ENCODE measurements at regions not wholly inside any gene's neighbourhood (a gene's known extent, or its start where the extent isn't known, plus 50 kb on each side); places are given as distances from the start of the nearest gene placed in this dataset.

GRCh38 chr5:8138884-8139283 lies 269.9 kb downstream of the MTRR start:
- no peak for DNase-seq (ENCODE audit: low read depth in 2 of 2)

DNA sequence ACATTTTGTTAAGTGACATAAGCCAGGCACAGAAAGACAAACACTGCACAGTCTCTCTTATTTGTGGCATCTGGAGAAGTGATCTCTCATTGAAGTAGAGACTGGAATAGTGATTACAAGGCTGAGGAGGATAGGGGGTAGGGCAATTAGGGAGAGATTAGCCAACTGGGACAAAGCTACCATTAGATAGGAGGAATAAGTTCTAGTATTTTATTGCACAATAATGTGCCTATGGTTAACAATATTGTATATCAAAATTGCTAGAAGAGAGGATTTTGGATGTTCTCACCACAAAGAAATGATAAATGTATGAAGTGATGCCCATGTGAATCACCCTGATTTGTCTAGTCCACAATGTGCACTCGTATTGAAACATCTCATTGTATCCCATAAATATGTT lies 281.8 kb downstream of the MTRR start:
- no peak for DNase-seq (ENCODE audit: low read depth in 2 of 2)

DNA sequence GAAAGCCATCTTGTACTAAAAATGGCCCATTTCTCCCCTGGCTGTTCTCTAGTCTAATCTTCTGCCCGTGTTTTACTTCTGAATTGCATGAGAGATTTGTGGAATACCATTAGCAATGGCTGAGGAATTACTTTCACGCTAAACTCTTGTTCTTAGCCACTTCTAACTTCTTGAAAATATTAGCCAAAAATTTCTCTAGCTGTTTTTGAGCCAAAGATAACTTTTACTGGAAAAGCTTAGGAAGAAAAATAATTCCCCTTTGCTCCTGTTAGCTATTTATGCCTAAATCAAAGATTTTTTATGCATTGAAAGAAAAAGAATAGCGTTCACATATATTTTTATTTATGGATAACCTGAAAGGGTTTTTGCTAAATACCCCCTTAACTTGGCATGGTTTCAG lies 287.8 kb downstream of the MTRR start:
- no peak for DNase-seq (ENCODE audit: low read depth in 2 of 2)

DNA sequence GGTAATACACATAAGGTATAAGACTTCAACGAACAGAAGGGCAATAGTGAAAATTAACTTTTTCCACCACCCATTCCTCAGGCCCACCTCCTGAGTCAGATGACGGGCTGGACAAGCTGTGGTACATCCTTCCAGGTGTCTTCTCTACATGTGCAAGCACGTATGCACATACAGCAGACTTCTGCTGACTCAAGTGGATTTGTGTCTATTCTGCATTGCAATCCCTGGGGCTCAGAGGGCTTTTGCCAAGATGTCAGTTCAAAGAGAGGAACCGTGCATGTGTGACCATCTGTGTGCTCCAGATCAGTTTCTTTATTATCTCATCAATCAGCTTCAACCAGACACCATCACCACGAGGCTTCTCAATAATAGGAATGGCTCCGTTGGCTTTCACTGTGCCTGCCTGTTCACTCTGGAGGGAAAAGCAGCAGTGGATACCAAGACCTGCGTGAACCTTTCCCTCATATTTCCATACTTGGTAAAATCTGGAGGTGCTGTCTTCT lies 288.4 kb downstream of the MTRR start:
- DNase-seq (ENCODE audit: low read depth in 2 of 2) = no peak

GRCh38 chr5:8176101-8176693 lies 307.2 kb downstream of the MTRR start:
- DNase-seq (ENCODE audit: low read depth in 2 of 2) = no peak

DNA sequence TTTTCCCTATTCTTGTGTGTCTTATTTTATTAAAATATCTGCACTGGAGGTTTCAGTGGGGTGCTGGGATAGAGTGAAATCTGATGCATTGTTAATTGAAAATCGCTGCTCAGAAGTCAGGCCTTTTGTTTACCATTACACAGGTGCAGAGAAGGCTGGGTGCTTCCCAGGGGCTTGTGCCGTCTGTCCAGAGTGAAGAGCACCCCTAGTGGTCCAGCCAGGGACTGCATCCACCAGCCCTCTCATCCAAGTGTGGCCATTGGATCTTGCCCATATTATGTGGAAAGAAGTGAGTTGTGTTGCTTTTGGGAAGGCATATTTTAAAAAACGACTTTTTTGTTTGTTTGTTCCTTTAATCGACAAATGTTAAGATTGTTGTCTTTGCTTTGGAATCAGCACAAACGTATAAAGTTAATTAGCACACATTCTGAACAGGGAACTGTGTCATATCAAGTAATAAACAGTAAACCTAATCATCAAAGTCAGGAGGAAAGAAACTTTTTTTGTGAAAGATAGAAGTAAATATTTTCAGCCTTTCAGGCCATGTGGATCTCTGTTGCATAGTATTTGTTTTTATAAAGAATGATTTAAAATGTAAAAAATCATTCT lies 315.6 kb downstream of the MTRR start:
- DNase-seq (ENCODE audit: low read depth in 2 of 2) = peak; percentile 7 to 30

DNA sequence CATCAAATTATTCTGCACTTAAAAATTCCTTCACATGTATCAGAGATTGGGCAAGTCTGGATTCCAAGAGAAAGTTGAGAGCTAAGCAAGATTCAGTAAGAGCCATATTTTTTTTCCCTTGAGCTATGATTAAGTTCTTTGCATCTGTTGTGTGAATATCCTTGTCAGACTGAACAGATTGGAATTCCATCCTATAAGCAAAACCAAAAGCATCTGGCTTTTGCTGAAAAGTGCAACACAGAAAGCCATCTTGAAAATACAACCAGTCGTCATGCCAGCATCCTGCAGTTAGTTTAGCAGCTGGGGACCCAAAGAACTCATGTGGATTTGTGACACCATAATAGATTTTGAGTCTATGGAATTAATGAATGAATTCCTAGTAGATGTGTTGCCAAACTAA lies 316.9 kb downstream of the MTRR start:
- no peak for DNase-seq (ENCODE audit: low read depth in 2 of 2)

GRCh38 chr5:8188874-8189565 lies 320.1 kb downstream of the MTRR start:
- no peak for DNase-seq (ENCODE audit: low read depth in 2 of 2)

DNA sequence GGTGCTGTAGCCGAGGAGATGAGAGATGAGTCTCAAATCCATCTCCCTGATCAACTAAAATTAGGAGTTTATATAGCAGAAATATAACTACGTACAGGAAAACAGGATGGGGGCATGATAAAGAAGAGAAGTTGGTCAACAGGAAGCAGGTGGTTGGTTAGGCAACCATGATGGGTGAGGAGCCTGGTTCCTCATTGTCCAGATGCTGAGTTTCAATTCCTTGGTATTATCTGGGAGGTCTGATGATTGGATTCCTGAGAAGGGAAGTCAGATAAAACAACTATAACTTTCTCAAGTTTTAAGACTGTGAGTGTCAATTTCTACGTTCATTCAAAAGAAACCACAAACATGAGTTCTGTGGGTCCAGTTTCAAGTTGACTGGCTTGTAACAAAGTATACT lies 323.9 kb downstream of the MTRR start:
- DNase-seq (ENCODE audit: low read depth in 2 of 2) = no peak

GRCh38 chr5:8196061-8196460 lies 327.1 kb downstream of the MTRR start:
- DNase-seq (ENCODE audit: low read depth in 2 of 2) = no peak

DNA sequence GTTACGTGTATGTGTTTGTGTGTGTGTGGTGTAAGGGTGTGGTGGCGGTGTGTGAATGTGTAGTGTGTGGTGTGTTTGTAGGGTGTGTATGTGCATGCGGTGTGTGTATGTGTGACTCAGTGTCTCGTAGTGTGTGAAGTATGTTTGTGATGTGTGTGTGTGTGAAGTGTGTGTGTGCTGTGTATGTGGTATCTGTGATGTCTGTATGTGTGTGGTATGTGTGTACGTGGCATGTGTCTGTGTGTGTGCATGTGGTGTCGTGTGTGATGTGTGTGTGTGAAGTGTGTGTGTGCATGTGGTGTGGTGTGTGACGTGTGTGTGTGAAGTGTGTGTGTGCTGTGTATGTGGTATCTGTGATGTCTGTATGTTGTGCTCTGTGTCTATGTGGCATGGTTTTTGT lies 339.4 kb downstream of the MTRR start:
- no peak for DNase-seq (ENCODE audit: low read depth in 2 of 2)

DNA sequence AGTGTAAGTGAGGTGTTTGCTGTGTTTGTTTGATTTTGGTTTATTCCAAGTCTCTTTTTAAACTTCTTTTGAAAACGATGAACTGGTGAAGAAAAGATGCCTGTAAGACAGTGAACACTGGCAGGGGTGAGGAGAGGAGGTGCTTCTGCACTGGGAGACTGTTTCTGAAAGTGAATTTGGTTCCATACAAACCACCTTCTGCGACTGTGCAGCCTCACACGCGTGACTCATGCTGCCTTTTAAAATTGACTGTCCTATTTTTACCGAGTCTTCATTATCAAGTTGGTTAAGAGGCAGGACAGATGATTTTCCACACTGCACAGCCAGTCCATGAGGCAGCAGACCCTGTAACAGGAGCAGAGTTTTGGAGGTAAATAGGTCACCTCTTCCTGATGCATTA lies 340.6 kb downstream of the MTRR start:
- DNase-seq (ENCODE audit: low read depth in 2 of 2) = no peak

DNA sequence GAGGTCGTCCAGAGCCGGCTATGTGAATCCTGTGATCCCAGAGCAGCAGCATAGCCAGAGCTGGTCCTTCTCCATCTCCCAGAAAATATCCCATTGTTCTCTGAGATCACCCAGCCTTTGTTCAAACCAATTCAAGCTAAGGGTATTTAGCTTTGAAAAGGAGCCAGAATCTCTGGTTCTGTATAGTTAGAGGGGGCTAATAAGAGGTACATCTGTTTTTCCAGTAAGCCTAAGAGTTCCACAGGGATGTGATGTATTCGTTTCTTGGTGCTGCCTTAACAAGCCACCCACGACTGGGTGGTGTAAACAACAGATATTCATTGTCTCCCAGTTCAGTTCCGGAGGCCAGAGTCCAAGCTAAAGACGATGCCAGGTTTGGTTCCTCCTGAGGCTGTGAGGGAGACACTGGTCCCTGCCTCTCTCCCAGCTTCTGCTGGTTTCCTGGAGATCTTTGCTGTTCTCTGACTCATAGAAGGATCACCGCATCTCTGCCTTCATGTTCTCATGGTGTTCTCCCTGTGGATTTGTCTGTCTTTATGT lies 344.8 kb downstream of the MTRR start:
- DNase-seq (ENCODE audit: low read depth in 2 of 2) = no peak

- no peak for DNase-seq (ENCODE audit: low read depth in 2 of 2)
These were observed 348.0 kb downstream of the MTRR start for GRCh38 chr5:8216921-8217320.

DNA sequence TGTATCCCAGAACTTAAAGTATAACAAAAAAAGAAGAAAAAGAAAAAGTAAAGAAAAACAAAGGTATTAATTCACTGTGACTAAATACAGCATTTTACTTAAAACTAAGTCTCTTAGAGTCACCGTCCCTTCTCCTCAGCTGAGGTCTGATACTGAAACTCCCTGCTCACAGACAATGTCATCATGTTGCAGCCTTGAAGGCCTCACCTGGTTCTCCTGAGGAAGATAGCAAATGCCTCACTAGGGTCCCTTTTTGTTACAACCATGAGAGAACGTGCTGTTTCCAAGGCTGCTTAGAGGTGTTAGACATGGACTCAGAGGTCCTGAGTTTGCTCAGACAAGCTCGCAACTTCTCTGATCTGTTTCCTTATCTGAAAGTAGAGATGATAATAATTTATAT lies 357.2 kb downstream of the MTRR start:
- DNase-seq (ENCODE audit: low read depth in 2 of 2) = no peak

DNA sequence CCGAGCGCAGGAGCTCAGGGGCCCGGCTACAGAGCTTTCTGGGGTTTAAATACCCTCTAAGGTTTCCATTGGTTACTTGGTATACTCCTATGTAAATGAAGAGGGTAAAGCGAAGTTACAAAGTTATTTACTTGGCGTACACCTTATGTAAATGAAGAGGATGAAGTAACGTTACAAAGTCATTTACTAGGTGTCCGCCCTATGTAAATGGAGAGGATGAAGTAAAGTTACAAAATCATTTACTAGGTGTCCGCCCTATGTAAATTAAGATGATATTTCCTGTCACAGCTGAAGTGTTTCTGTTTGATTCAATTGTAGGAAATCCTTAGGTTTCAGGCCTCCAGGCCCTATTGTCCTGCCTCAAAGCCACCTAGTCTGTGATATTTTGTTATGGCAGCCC lies 358.2 kb downstream of the MTRR start:
- DNase-seq (ENCODE audit: low read depth in 2 of 2) = no peak

DNA sequence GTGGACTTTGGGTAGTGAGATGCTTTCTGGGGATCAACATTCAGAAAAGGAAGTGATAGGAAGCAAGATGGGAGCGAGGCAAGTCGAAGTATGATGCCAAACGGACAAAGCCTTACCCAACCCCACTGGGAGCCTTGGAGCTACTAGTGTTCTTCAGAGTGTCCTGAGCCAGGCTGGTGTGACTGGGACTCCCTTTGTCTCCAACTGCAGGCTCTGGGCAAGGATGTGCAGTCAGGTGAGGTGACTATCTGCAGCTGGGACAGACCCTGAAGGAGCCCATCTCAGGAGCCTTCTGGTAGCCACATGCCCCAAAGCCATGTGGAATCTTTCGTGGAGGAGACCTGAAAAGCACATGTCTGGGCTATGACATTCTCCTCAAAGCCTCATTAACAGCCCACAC lies 360.6 kb downstream of the MTRR start:
- DNase-seq (ENCODE audit: low read depth in 2 of 2) = no peak

GRCh38 chr5:8230868-8231267 lies 361.9 kb downstream of the MTRR start:
- DNase-seq (ENCODE audit: low read depth in 2 of 2) = no peak

DNA sequence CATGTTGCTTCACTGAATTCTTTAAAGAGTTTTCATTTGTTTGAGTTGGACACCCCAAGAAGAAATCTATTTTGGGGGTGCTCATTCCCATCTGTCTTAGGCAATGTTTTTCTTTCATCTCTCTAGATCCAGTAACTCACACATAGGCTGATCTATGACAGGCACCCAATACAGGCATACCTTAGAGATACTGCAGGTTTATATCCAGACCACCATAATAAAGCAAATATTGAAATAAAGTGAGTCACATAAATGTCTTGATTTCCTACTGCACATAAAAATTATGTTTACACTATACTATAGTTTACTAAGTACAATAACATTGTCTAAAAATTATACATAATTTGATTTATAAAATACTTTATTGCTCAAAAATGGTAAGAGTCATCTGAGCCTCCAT lies 364.5 kb downstream of the MTRR start:
- no peak for DNase-seq (ENCODE audit: low read depth in 2 of 2)

DNA sequence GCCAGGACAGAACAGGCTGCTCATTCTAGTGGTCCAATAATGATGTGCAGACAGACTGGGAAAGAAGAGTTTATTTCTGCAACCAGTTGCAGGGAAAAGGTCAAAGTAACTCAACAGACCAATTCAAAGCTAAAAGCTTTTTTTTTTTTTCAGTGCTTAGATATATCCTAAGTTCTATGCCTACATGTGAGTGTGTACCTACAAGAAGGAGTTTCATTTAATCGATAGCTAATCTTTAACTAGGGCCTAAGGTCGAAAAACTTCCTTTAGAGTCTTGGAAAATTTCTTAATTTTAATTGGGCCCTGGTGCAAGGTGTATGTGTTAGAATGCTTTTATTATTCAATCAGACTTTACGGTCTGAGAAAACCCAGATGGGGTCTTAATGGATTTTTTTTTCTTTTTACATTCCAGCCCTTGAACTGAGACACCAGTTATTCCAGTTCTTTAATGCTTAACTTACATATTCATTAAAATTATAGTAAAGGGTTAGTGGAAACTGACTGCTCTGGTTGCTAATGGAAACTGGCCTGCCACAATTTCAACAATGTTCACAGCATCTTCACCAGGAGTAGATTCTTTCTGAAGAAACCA lies 365.3 kb downstream of the MTRR start:
- DNase-seq (ENCODE audit: low read depth in 2 of 2) = no peak

DNA sequence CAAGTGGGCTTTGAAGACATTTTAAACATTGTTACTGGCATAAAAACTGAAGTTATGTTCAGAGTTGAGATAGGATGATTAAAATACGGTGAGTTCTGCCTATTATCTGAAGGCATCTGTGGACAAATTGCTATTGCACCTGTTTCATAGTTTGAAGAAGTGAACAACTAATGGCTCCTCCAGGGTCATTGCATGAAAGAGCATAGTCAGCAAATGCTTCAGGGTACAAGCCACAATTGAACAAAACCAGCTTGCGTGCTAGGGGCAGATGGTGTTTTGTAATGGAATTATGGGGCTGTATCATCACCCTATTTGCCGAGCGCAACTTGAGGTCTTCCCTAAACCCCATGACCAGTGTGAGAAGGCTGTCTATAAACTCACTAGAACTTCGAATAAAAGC lies 369.1 kb downstream of the MTRR start:
- DNase-seq (ENCODE audit: low read depth in 2 of 2) = no peak

DNA sequence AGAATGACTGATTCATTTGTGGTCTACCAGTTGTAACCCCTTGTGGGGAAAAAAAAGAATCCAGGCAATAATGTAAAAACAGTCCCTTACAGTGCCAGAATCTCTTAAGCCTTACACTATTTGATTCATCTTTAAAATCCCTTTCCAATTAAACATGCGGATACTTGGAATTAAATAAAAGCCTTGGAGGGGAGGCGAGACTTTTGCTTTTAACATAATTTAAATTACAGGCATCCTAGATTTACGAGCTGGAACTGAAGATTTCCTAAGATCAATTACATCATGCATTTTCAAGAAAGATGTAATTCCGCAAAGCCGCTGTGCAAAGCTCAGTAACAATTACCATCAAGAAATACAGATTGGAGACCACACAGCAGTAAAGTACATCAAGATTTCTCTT lies 370.2 kb downstream of the MTRR start:
- no peak for DNase-seq (ENCODE audit: low read depth in 2 of 2)

- no peak for DNase-seq (ENCODE audit: low read depth in 2 of 2)
These were observed 370.7 kb downstream of the MTRR start for GRCh38 chr5:8239646-8240045.
